Calu3 (cell line): ENCODE measurements at regions not wholly inside any gene's neighbourhood (a gene's known extent, or its start where the extent isn't known, plus 50 kb on each side); places are given as distances from the start of the nearest gene placed in this dataset.
A peak's percentile ranks its signal among the peaks of the same experiment; 100 is the strongest.

Experiments used
- BruUV-seq: library from RNA; stranded (reverse); fragments of 400-500 nt; replicated peaks from 2 replicates; lab custom pipeline; 2021; lab: Mats Ljungman, UMichigan
- CTCF ChIA-PET: fragments of 300-600 bp; sonication (Branson Sonifier 250); formaldehyde crosslinking; loops from one replicate; lab custom pipeline; 2022; ENCODE audit warnings: antibody characterized with exemption; lab: Charles Lee
- DNase-seq: peaks from one replicate; pipeline ENCODE4 v3.0.0; 2022
- H3K27ac Mint-ChIP-seq: one replicate; pipeline ENCODE4 v1.8.0; 2022; ENCODE audit warnings: mixed read lengths; ENCODE audit not compliant: unreplicated experiment
- H3K27me3 Mint-ChIP-seq: one replicate; pipeline ENCODE4 v1.8.0; 2022; ENCODE audit warnings: mixed read lengths; ENCODE audit not compliant: unreplicated experiment
- H3K36me3 Mint-ChIP-seq: one replicate; pipeline ENCODE4 v1.8.0; 2022; ENCODE audit warnings: mild to moderate bottlenecking, moderate library complexity, mixed read lengths; ENCODE audit not compliant: insufficient read depth, unreplicated experiment
- H3K4me1 Mint-ChIP-seq: one replicate; pipeline ENCODE4 v1.8.0; 2022; ENCODE audit warnings: mild to moderate bottlenecking, low read depth, mixed read lengths; ENCODE audit not compliant: unreplicated experiment
- H3K4me3 Mint-ChIP-seq: one replicate; pipeline ENCODE4 v1.8.0; 2022; ENCODE audit warnings: mild to moderate bottlenecking, low read depth, moderate library complexity, mixed read lengths; ENCODE audit not compliant: unreplicated experiment
- H3K9me3 Mint-ChIP-seq: one replicate; pipeline ENCODE4 v1.8.0; 2022; ENCODE audit warnings: low read depth, mixed read lengths; ENCODE audit not compliant: unreplicated experiment
- CTCF ChIP-seq: fragments of 200-600 bp; IDR thresholded peaks from one replicate; pipeline ENCODE4 v1.8.0; 2022; ENCODE audit warnings: antibody characterized with exemption; ENCODE audit not compliant: unreplicated experiment
- intact Hi-C: fragments of 100-400 bp; cut with micrococcal nuclease; formaldehyde crosslinking; loops from one replicate; pipeline ENCODE4 v1.10.0; 2022; ENCODE audit not compliant: unreplicated experiment

- no peak overlapping the region for H3K4me3 Mint-ChIP-seq
- H3K27ac Mint-ChIP-seq: no peak overlapping the region
- no peak for TF ChIP-seq CTCF
- no peaks in the 10 kb centered on the region for H3K36me3 Mint-ChIP-seq
- no peaks in the 10 kb centered on the region for H3K9me3 Mint-ChIP-seq
- peaks cover 12% of the 10 kb centered on the region for H3K4me1 Mint-ChIP-seq
- CTCF ChIA-PET: no interaction called here
- intact Hi-C loops: loop anchor here (5.0 to 10.0 kb wide), 3 partner anchors 311 to 511 kb away; no protein-coding TSS in a partner anchor
- H3K27me3 Mint-ChIP-seq: no peaks in the 10 kb centered on the region
- no peak for DNase-seq
- no TSS peak for BruUV-seq
Observed at GRCh38 chr15:56824175-56824574, 90.9 kb upstream of the ZNF280D start.

- no peak overlapping the region for H3K4me3 Mint-ChIP-seq
- H3K27ac Mint-ChIP-seq: no peak overlapping the region
- H3K9me3 Mint-ChIP-seq: no peaks in the 10 kb centered on the region
- no peaks in the 10 kb centered on the region for H3K27me3 Mint-ChIP-seq
- no TSS peak for BruUV-seq
- intact Hi-C loops: loop anchor here (1.0 to 10.0 kb wide), 4 partner anchors 313 to 513 kb away; no protein-coding TSS in a partner anchor
- CTCF ChIA-PET: interaction anchor here (0.5 to 1.1 kb wide), 7 partner anchors 10 to 484 kb away, joined by 3 to 6 read pairs (median 4); no protein-coding TSS in a partner anchor
- H3K36me3 Mint-ChIP-seq: no peaks in the 10 kb centered on the region
- TF ChIP-seq CTCF: peak; percentile 80
- peak; percentile 79 for DNase-seq
- peaks cover 28% of the 10 kb centered on the region for H3K4me1 Mint-ChIP-seq
Observed at GRCh38 chr15:56821721-56822425, 88.6 kb upstream of the ZNF280D start.

- no peak overlapping the region for H3K4me3 Mint-ChIP-seq
- no peak for DNase-seq
- BruUV-seq: no TSS peak
- H3K9me3 Mint-ChIP-seq: no peaks in the 10 kb centered on the region
- intact Hi-C loops: loop anchor here (5.0 to 10.0 kb wide), 3 partner anchors 314 to 514 kb away; no protein-coding TSS in a partner anchor
- H3K4me1 Mint-ChIP-seq: peaks cover 35% of the 10 kb centered on the region
- CTCF ChIA-PET: interaction anchor here (0.6 kb wide), 1 partner anchor 108 kb away, joined by 8 read pairs; no protein-coding TSS in a partner anchor
- no peaks in the 10 kb centered on the region for H3K27me3 Mint-ChIP-seq
- peaks cover 2% of the 10 kb centered on the region for H3K36me3 Mint-ChIP-seq
- no peak for TF ChIP-seq CTCF
- H3K27ac Mint-ChIP-seq: no peak overlapping the region
Observed at GRCh38 chr15:56820333-56820732, 87.0 kb upstream of the ZNF280D start.

- no TSS peak for BruUV-seq
- Mint-ChIP-seq H3K36me3 (peaks cover 8% of the 10 kb centered on the region), H3K27ac (peak overlapping the region; percentile 13), H3K4me3 (no peak overlapping the region), H3K4me1 (peaks cover 54% of the 10 kb centered on the region), H3K27me3 (no peaks in the 10 kb centered on the region), H3K9me3 (no peaks in the 10 kb centered on the region)
- intact Hi-C loops: loop anchor here (5.0 kb wide), 1 partner anchor 85 kb away; the partner anchor contains the start of gene ZNF280D
- CTCF ChIA-PET: interaction anchor here (0.6 to 0.7 kb wide), 2 partner anchors 17 to 59 kb away, joined by 3 read pairs; no protein-coding TSS in a partner anchor
- no peak for DNase-seq
- no peak for TF ChIP-seq CTCF
Observed at GRCh38 chr15:56817321-56818080, 84.2 kb upstream of the ZNF280D start.
